Left hindlimb (tissue), 1 donor: ENCODE measurements at regions not wholly inside any gene's neighbourhood (a gene's known extent, or its start where the extent isn't known, plus 50 kb on each side); places are given as distances from the start of the nearest gene placed in this dataset.

Experiments
- DNase-seq: peaks from one replicate; pipeline ENCODE4 v3.0.0-alpha.2; 2018

GRCh38 chr6:23388086-23388783 lies 737.8 kb upstream of the NRSN1 start:
- DNase-seq = no peak

- no peak for DNase-seq
Measured at GRCh38 chr6:23389386-23389785, 736.6 kb upstream of the NRSN1 start.

- no peak for DNase-seq
Measured at GRCh38 chr6:23390221-23390620, 735.8 kb upstream of the NRSN1 start.

GRCh38 chr6:23394681-23395080 lies 731.3 kb upstream of the NRSN1 start:
- no peak for DNase-seq

GRCh38 chr6:23395381-23395780 lies 730.6 kb upstream of the NRSN1 start:
- DNase-seq = no peak

- DNase-seq = no peak
Measured at GRCh38 chr6:23396949-23397348, 729.1 kb upstream of the NRSN1 start.

- DNase-seq = no peak
Measured at GRCh38 chr6:23403460-23403859, 722.6 kb upstream of the NRSN1 start.

- DNase-seq = no peak
Measured at GRCh38 chr6:23409531-23409930, 716.5 kb upstream of the NRSN1 start.

- DNase-seq = no peak
Measured at GRCh38 chr6:23410439-23410838, 715.6 kb upstream of the NRSN1 start.

GRCh38 chr6:23412770-23413169 lies 713.2 kb upstream of the NRSN1 start:
- no peak for DNase-seq

GRCh38 chr6:23413327-23414050 lies 712.5 kb upstream of the NRSN1 start:
- no peak for DNase-seq

- no peak for DNase-seq
Measured at GRCh38 chr6:23414051-23414445, 712.0 kb upstream of the NRSN1 start.

- DNase-seq = no peak
Measured at GRCh38 chr6:23414922-23415321, 711.1 kb upstream of the NRSN1 start.

GRCh38 chr6:23415819-23416427 lies 710.1 kb upstream of the NRSN1 start:
- DNase-seq = no peak

GRCh38 chr6:23417133-23417532 lies 708.9 kb upstream of the NRSN1 start:
- no peak for DNase-seq

- DNase-seq = no peak
Measured at GRCh38 chr6:23418095-23418494, 707.9 kb upstream of the NRSN1 start.

- DNase-seq = no peak
Measured at GRCh38 chr6:23419046-23419445, 707.0 kb upstream of the NRSN1 start.

GRCh38 chr6:23420659-23421350 lies 705.2 kb upstream of the NRSN1 start:
- no peak for DNase-seq

GRCh38 chr6:23424584-23424983 lies 701.4 kb upstream of the NRSN1 start:
- DNase-seq = no peak

- DNase-seq = no peak
Measured at GRCh38 chr6:23435126-23435525, 690.9 kb upstream of the NRSN1 start.

- DNase-seq = no peak
Measured at GRCh38 chr6:23435798-23436197, 690.2 kb upstream of the NRSN1 start.

GRCh38 chr6:23441808-23442461 lies 684.1 kb upstream of the NRSN1 start:
- no peak for DNase-seq

- DNase-seq = peak; percentile 43
Measured at GRCh38 chr6:23445157-23445710, 680.8 kb upstream of the NRSN1 start.
